ENCODE measurements at regions not wholly inside any gene's neighbourhood (a gene's known extent, or its start where the extent isn't known, plus 50 kb on each side); places are given as distances from the start of the nearest gene placed in this dataset.

GRCh38 chr12:98296462-98297079 is 218.8 kb upstream of the TMPO start:
- Histone ChIP-seq H4K20me1 (ENCODE audit: control insufficient read depth, insufficient read depth, low read length, poor library complexity, severe bottlenecking) (no peaks in the 10 kb centered on the region), H3K4me2 (replicated peaks; ENCODE audit: low read depth, low read length, poor library complexity, severe bottlenecking) (no peak overlapping the region), H3K27ac (ENCODE audit: low read length in 2 of 2) (no peak overlapping the region), H3K27me3 (replicated peaks in 1 of 4; ENCODE audit: control extremely low read depth in 1 of 4, control insufficient read depth in 3 of 4, insufficient read depth in 4 of 4, low read length in 3 of 4) (no peaks in the 10 kb centered on the region), H3K4me1 (ENCODE audit: control insufficient read depth in 2 of 2, insufficient read depth in 2 of 2, low read length in 2 of 2) (no peaks in the 10 kb centered on the region), H3K36me3 (replicated peaks in 1 of 2; ENCODE audit: control extremely low read depth in 1 of 2, control insufficient read depth in 1 of 2, extremely low read depth in 1 of 2, insufficient read depth in 2 of 2, low read length in 1 of 2) (no peaks in the 10 kb centered on the region), H2AFZ (ENCODE audit: insufficient read depth, low read depth, low read length, poor library complexity, severe bottlenecking) (no peak overlapping the region), H3K4me3 (ENCODE audit: control extremely low read depth in 1 of 5, extremely low read depth in 1 of 5, insufficient read depth in 1 of 5, low read depth in 2 of 5, low read length in 4 of 5) (no peak overlapping the region), H3K9me3 (ENCODE audit: control extremely low read depth in 1 of 3, control insufficient read depth in 2 of 3, insufficient read depth in 1 of 3, low read length in 2 of 3) (no peaks in the 10 kb centered on the region), H3K79me2 (ENCODE audit: control insufficient read depth, insufficient read depth, low read length) (no peaks in the 10 kb centered on the region), H3K9ac (ENCODE audit: low read length) (no peak overlapping the region)
- intact Hi-C loops (cut with micrococcal nuclease): no loop called here
- Mint-ChIP-seq H3K4me3 (no peak overlapping the region), H3K27me3 (peaks cover 14% of the 10 kb centered on the region), H3K9me3 (ENCODE audit: insufficient read depth) (no peaks in the 10 kb centered on the region), H3K27ac (no peak overlapping the region), H3K4me1 (no peaks in the 10 kb centered on the region)
- 26% methylated on average over 3 of the region's 6 CpGs for WGBS (ENCODE audit: insufficient coverage)
- no peak for DNase-seq
- ATAC-seq (ENCODE audit: low read depth): no peak
- ChIA-PET POLR2A (no interaction called here), CTCF (no interaction called here)
- no peak for TF ChIP-seq EZH2 (IDR thresholded peaks at IDR 0.05; ENCODE audit: borderline replicate concordance, insufficient read depth, low read depth, low read length, poor library complexity, severe bottlenecking)
- TF ChIP-seq CTCF (IDR thresholded peaks at IDR 0.05): no peak

GRCh38 chr12:98297538-98297937 is 217.9 kb upstream of the TMPO start:
- Histone ChIP-seq H3K9me3 (ENCODE audit: control extremely low read depth in 1 of 3, control insufficient read depth in 2 of 3, insufficient read depth in 1 of 3, low read length in 2 of 3) (no peaks in the 10 kb centered on the region), H3K27ac (ENCODE audit: low read length in 2 of 2) (no peak overlapping the region), H3K4me2 (replicated peaks; ENCODE audit: low read depth, low read length, poor library complexity, severe bottlenecking) (no peak overlapping the region), H3K27me3 (replicated peaks in 1 of 4; ENCODE audit: control extremely low read depth in 1 of 4, control insufficient read depth in 3 of 4, insufficient read depth in 4 of 4, low read length in 3 of 4) (no peaks in the 10 kb centered on the region), H3K36me3 (replicated peaks in 1 of 2; ENCODE audit: control extremely low read depth in 1 of 2, control insufficient read depth in 1 of 2, extremely low read depth in 1 of 2, insufficient read depth in 2 of 2, low read length in 1 of 2) (no peaks in the 10 kb centered on the region), H3K4me1 (ENCODE audit: control insufficient read depth in 2 of 2, insufficient read depth in 2 of 2, low read length in 2 of 2) (no peaks in the 10 kb centered on the region), H3K9ac (ENCODE audit: low read length) (no peak overlapping the region), H2AFZ (ENCODE audit: insufficient read depth, low read depth, low read length, poor library complexity, severe bottlenecking) (no peak overlapping the region), H4K20me1 (ENCODE audit: control insufficient read depth, insufficient read depth, low read length, poor library complexity, severe bottlenecking) (no peaks in the 10 kb centered on the region), H3K4me3 (ENCODE audit: control extremely low read depth in 1 of 5, extremely low read depth in 1 of 5, insufficient read depth in 1 of 5, low read depth in 2 of 5, low read length in 4 of 5) (no peak overlapping the region), H3K79me2 (ENCODE audit: control insufficient read depth, insufficient read depth, low read length) (no peaks in the 10 kb centered on the region)
- WGBS (ENCODE audit: insufficient coverage): 63% methylated on average over 2 of the region's 3 CpGs
- DNase-seq: no peak
- intact Hi-C loops (cut with micrococcal nuclease): no loop called here
- Mint-ChIP-seq H3K27ac (no peak overlapping the region), H3K27me3 (peaks cover 14% of the 10 kb centered on the region), H3K4me1 (no peaks in the 10 kb centered on the region), H3K9me3 (ENCODE audit: insufficient read depth) (no peaks in the 10 kb centered on the region), H3K4me3 (no peak overlapping the region)
- no peak for TF ChIP-seq CTCF (IDR thresholded peaks at IDR 0.05)
- POLR2A ChIA-PET: no interaction called here
- CTCF ChIA-PET: no interaction called here
- ATAC-seq (ENCODE audit: low read depth): no peak
